ENCODE measurements at regions not wholly inside any gene's neighbourhood (a gene's known extent, or its start where the extent isn't known, plus 50 kb on each side); places are given as distances from the start of the nearest gene placed in this dataset.
"Not testable (repeated sequence)": the region's sequence is repeated elsewhere in the genome, so short reads cannot be mapped to it uniquely, and the experiment has no call there.

DNA sequence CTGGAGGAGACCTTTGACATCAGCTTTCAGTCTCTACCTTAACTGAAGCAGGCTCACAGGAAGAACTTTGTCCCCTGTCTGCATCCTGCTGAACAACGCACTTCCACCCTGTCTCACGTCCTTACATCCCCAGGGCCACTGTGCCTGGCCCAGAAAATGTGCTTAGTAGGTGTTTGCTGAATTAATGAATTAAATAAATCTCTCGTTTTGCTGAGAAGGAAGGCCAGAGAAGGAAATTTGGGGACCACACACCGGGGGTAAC is 54.3 kb upstream of the CREB3L1 start:
- DNase-seq: no peak

DNA sequence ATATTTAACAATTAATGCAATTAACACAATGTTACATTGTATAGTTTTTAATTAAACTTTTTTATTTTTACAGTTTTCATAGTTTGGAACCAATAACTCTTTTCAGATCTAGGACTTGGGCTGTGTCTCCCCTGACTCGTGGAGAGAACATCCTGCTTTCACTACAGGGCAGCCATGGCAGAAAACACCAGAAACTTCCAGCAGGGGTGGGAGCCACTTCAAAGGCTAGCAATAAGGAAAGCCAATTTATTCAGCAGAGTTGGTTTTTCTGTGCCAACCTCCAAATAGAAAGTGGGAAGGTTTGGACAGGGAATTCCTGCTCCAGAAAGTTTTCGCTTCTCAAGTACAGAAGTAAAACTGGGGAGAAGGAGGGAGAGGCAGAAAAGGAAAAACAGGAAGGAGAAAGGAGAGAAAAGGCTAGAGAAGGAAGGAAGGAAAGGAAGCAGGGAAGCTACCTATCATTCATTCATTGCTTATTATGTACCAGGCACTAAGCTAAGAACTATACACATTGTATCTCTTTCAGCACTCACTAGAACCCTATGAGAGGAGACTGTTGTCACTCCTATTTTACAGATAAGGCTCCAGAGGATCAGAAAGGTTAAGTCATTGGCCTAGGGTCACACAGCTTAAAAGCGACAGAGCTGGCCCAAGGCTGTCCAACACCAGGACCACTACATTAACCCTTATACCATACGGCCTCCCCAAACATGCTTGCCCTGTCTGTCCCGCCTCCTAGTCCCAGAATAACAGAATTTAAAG is 54.8 kb upstream of the CREB3L1 start:
- DNase-seq: no peak

DNA sequence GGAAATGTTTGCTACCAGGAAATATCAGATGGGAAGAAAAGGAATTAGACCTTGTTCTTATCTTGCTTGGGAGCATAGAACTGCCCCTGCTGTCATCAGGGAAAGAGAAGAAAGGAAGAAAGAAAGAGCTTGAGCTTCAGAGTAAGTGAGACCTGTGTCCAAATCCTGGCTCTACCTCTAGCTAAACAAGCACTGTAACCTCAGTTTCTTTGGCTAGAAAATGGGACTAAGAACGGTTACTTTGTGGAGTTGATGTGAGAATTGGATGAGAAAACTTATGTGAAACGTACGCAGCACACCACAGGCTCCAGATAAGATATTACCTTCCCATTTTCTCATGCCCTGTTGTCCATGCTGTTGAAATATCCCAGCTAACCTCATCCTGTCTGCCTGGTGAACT is 57.1 kb upstream of the CREB3L1 start:
- DNase-seq: no peak

DNA sequence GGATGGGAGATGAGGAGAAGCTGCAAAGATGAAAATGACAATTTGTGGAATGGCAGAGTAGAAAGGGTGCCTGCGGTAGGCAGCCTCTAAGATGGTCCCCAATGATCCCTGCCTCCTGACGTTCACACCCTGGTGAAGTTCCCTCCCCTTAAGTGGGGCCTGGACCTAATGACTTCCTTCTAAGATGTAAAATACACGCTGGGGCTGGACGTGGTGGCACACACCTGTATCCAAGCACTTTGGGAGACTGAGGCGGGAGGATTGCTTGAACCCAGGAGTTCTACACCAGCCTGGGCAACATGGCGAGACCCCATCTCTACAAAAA is 60.7 kb upstream of the CREB3L1 start:
- DNase-seq: no peak

- DNase-seq: no peak
Observed at GRCh38 chr11:46216019-46216764, 61.3 kb upstream of the CREB3L1 start.

DNA sequence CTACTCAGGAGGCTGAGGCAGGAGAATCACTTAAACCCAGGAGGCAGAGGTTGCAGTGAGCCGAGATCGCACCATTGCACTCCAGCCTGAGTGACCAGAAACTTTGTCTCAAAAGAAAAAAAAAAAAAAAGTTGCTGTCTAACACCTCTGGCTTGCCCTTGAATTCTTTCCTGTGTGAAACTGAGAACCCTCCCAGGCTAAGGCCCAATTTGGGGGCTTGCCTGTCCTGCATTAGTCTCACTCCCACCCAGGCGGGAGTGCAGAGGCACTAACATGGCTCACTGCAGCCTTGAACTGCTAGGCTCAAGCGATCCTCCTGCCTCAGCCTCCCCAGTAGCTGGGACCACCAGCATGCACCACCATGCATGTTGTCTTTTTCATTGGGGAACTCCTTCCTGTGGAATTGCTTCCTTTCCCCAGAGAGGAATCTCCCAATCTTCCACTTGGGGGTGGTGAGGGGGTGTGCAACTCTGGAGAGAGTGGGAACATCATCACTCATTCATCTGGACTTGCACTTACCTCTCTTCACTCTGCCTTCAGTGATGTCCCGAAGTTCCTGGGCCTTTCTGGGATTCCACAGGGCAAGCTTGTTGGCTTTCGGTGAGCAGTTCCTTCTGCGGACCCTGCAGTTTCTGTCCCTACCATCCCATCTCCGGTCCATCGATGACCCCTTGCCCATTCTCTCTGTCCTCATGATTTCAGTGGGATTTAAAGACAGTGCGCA is 62.1 kb upstream of the CREB3L1 start:
- DNase-seq: no peak

DNA sequence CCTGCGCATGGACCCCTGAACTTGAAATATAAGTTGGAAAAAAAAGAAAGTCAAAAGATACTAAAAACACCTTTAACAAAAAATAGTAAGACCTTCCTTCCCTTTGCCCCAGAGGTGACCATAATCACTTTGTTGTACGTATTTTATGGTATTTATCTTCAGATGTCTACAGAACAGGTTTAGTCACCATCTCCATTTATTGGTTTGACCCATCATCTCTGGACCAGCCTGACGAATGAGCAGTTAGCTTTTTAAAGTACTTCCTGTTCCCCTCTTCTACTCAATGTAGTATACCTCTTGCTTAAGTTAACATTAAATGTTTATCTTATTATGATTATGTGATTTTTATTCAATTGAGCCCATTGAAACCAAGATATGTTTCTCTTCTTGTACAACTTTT is 64.7 kb upstream of the CREB3L1 start:
- DNase-seq: no peak

- no peak for DNase-seq
Observed at GRCh38 chr11:46210856-46211255, 66.6 kb upstream of the CREB3L1 start.

GRCh38 chr11:46210133-46210636 is 67.3 kb upstream of the CREB3L1 start:
- DNase-seq: no peak

DNA sequence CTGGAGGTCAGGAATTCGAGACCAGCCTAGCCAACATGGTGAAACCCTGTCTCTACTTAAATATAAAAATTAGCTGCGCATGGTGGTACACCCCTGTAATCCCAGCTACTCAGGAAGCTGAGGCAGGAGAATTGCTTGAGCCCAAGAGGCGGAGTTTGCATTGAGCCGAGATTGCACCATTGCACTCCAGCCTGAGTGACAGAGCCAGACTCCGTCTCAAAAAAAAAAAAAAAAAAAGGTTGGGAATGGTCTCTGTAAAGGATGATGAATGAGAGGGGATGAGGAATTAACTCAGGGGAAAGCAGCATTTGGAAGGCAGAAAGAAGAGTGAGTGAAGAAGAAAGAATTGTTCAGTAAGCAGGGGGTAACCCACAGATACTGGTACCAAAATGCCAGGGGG is 67.8 kb upstream of the CREB3L1 start:
- not testable (repeated sequence) for DNase-seq

DNA sequence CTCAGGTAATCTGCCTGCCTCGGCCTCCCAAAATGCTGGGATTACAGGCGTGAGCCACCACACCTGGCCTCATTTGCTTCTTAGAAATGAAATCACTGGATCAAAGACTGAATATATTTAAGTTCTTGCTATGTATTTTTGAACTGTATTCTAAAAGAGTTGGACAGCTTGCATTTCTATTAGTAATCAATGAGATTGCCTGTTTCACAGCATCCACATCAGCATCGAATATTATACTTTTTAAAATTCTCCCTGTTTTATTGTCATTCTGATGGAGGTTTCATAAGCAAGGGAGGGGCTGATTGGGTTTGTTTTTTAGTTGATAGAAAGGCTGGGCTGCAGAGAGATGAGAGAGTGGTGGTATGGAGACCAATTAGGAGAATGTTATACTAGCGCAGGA is 68.7 kb upstream of the CREB3L1 start:
- no peak for DNase-seq

DNA sequence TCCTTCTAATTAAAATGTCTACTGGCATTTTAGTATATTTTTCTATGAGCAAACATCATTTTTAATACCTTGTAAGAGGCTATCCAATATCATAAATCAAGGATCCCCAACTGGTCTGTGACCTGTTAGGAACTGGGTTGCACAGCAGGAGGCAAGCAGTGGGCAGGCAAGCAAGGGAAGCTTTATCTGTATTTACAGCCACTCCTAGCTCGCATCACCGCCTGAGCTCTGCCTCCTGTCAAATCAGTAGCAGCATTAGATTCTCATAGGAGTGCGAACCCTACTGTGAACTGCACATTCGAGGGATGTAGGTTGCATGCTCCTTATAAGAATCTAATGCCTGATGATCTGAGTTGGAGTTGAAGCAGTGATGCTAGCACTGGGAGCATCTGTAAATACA is 70.2 kb upstream of the CREB3L1 start:
- peak; percentile 29 for DNase-seq

GRCh38 chr11:46204415-46204814 is 73.0 kb upstream of the CREB3L1 start:
- peak; percentile 21 for DNase-seq

- no peak for DNase-seq
Observed at GRCh38 chr11:46203746-46204145, 73.7 kb upstream of the CREB3L1 start.

DNA sequence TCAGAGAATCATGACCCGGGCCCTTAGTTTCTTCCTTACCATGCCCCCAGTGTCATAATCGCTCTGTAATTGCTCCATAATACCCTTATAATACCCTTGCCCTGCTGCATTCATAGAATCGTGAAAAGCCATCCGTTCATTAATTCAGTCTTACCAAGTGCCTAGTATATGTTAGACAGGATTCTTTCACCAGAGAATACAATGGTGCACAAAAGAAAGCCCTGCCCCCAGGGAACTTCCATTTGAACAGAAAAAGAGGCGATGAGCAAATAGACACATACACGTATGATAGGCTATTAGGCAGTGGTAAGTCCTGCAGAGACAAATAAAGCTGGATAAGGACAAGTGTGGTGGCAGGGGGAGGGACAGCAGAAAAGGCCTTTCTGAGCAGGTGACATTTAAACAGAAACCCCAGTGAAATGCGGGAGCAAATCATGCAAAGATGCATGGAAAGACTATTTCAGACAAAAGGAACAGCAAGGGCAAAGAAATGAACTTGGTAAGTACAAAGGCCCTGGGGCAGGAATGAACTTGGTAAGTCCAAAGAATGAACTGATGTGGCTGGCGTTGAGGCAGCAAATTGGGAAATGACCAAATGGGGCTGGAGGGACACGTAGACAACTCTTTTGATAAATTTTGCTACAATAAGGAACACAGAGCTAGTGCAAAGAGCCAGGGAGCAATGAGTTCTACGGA is 74.6 kb upstream of the CREB3L1 start:
- no peak for DNase-seq

DNA sequence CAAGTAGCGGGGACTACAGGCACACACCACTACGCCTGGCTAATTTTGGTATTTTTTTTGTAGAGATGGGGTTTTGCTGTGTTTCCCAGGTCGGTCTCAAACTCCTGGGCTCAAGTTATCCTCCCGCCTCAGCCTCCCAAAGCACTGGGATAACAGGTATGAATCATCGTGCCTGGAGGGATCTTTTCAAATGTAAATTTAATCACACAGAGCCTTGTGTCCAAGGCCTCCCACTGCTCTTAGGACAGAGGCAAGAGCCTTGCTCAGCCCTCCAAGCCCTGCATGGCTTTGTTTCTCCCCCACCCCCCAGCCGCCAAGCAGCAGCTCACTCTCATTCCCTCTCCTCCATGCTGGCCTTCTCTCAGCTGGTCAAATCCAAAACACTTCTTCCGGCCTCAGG is 75.3 kb upstream of the CREB3L1 start:
- peak; percentile 68 for DNase-seq

DNA sequence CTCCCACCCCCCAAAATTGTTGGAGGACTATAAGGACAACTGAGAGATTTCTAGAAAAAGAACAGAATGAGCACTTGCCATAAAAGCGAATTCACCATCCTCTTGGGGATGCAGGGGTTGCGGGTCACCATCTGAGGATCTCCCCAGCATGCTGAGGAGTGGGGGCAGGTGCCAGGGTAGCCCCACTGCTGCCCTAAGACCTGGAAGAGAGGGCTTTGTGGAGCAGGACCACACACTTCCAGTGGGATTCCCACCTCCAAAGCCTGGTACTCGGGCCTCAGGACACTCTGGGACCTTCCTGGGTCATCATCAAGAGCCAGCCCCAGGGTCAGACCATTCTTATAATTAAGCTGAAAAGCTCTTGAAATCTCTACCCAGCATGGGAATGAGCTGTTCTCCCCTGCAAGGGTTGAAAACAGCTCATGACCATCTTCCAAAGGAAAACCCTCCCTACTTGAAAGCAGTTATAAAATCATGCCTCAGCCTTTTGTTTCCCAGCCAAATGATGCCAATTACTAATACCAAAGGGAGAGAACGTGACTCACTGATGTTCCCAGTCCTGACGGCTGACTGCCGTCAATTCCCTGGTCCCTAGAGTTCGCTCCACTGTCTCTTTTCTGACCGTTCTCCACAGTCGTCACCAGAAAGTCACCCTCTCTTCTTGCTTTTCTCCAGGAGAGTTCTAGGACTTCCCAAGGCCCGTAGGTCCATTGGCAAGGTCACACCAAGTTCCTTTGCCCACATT is 76.8 kb upstream of the CREB3L1 start:
- no peak for DNase-seq

DNA sequence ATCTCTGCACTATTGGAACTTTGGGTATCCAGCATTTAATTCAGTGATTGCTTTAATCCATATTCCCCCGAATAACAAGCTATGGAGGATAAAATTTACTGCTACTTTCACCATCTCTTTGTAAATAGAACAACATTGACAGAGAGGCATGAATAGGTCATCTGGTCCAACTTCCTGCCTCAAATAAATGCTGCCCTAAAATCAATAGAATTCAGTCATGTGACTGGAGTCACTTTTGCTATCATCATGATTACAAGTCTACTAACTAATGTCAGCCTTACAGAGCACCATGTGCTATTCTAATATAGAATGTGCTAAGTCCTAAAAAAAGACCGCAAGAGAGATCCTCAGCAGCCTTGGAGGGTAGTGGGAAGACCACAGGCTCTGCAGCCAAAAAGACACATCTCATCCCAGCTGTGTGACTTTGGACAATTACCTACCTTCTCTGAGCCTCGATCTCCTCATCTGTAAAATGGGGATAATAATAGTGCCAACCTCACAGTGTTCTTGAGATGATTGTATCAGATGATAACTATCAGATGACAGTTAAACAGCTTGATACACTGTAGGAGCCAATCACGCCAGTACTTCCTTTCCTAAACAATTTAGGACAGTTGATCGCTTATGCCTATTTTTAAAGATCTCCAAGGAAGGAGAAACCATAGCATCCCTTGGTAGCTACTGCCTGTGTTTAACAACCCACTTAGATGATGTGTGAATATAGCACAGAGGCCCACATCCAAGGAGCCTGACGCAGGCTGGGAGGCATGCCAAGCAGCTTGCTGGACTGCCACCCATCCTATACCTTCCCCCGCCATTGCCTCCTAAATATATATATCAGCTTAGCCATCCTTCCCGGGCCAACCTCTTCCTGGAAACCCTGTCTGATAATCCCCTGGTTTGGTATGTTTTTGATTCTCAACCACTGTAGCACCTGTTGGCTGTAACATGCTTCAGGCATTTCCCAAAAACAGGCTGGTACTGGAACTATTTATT is 77.3 kb upstream of the PHF21A start:
- DNase-seq: peak; percentile 16

DNA sequence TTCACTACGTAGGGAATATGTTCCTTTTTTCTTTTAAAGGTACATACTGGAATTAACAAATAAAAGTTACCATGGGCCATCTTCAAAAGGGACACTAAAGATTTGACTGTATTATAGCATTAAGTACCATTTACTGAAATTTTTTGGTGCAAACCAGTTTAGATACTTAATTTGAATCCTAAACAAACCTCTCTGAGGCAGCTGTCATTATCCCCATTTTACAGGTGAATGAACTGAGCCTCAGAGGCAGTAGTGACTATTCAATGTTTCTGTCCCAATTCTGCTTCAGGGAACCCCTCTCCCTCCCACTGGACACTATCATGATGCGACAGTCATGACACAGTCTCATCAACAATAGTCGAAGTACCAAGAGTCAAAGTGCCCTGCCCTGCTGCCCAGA is 76.2 kb upstream of the PHF21A start:
- no peak for DNase-seq

- DNase-seq: no peak
Observed at GRCh38 chr11:46188017-46188416, 66.8 kb upstream of the PHF21A start.

- no peak for DNase-seq
Observed at GRCh38 chr11:46183819-46184218, 62.6 kb upstream of the PHF21A start.
